ENCODE measurements at regions not wholly inside any gene's neighbourhood (a gene's known extent, or its start where the extent isn't known, plus 50 kb on each side); places are given as distances from the start of the nearest gene placed in this dataset.
"Not testable (repeated sequence)": the region's sequence is repeated elsewhere in the genome, so short reads cannot be mapped to it uniquely, and the experiment has no call there.

GRCh38 chr13:46457255-46457654, 70.2 kb upstream of the RUBCNL start:
- not testable (repeated sequence) for TF ChIP-seq CTCF, POLR2AphosphoS5 (IDR thresholded peaks at IDR 0.05)
